HCT116 (cell line): ENCODE measurements at regions not wholly inside any gene's neighbourhood (a gene's known extent, or its start where the extent isn't known, plus 50 kb on each side); places are given as distances from the start of the nearest gene placed in this dataset.

Experiments
- ATAC-seq: fragments of 200-7000 bp; cut with Tn5 transposase; 2 replicates; pipeline ENCODE4 v1.9.1; 2020; ENCODE audit warnings: mild to moderate bottlenecking, moderate library complexity
- BruUV-seq: library from RNA; stranded (reverse); fragments of 400-500 nt; replicated peaks from 2 replicates; lab custom pipeline; 2021; lab: Mats Ljungman, UMichigan
- CTCF ChIA-PET: fragments of 300-600 bp; sonication (Branson Sonifier 250); formaldehyde crosslinking; loops from one replicate; lab custom pipeline; 2021; ENCODE audit warnings: antibody characterized with exemption; lab: Charles Lee
- POLR2A ChIA-PET: fragments of 300-600, 350-600 bp; sonication (Branson Sonifier 250); formaldehyde crosslinking; loops from one replicate; lab custom pipeline; 2021; ENCODE audit warnings: antibody characterized with exemption; lab: Charles Lee
- RAD21 ChIA-PET, 2 experiments: fragments of 300-600 bp; sonication (Branson Sonifier 250); formaldehyde crosslinking; loops; one replicate each; lab custom pipeline; 2023; ENCODE audit warnings: low total read pairs in 2 of 2; ENCODE audit not compliant: uncharacterized antibody in 2 of 2, unreplicated experiment in 2 of 2, low non-redundant PET in 1 of 2; lab: Charles Lee
- DNase-seq: peaks from one replicate; pipeline ENCODE4 v3.0.0-alpha.2; 2010; ENCODE audit warnings: low read depth, low spot score
- H2AFZ ChIP-seq: fragments of 200-600 bp; shearing (Covaris generic), sonication (generic); 2 replicates; pipeline ENCODE4 v1.6.1; 2017; ENCODE audit warnings: low read depth, mixed run types, mixed read lengths, antibody characterized with exemption, low read length; ENCODE audit not compliant: poor library complexity, severe bottlenecking
- H3K27ac ChIP-seq: 2 replicates; pipeline ENCODE4 v1.5.1; 2012; ENCODE audit warnings: low read depth, low read length
- H3K27me3 ChIP-seq: fragments of 200-600 bp; sonication (generic); 2 replicates; pipeline ENCODE4 v1.6.1; 2016; ENCODE audit warnings: mixed run types, low read length, mixed read lengths; ENCODE audit not compliant: insufficient read depth
- H3K36me3 ChIP-seq, 2 experiments: fragments of 200-500 bp in 1 of 2; fragments of 200-600 bp in 1 of 2; sonication (Bioruptor generic) in 1 of 2; sonication (generic) in 1 of 2; 2 replicates each; pipeline versions ENCODE4 v1.5.1 to v1.6.1; 2014 to 2016; ENCODE audit warnings: low read length in 2 of 2, inconsistent platforms in 1 of 2, mixed read lengths in 1 of 2, mixed run types in 1 of 2; ENCODE audit not compliant: insufficient read depth in 2 of 2, control insufficient read depth in 1 of 2
- H3K4me1 ChIP-seq, 2 experiments: fragments of 200-600 bp in 1 of 2; sonication (generic) in 1 of 2; 2 replicates each; pipeline versions ENCODE4 v1.5.1 to v1.6.1; 2012 to 2017; ENCODE audit warnings: low read length in 2 of 2, inconsistent platforms in 1 of 2, mild to moderate bottlenecking in 1 of 2, mixed read lengths in 1 of 2, mixed run types in 1 of 2, moderate library complexity in 1 of 2; ENCODE audit not compliant: insufficient read depth in 2 of 2, control insufficient read depth in 1 of 2
- H3K4me2 ChIP-seq: fragments of 200-600 bp; sonication (generic); 2 replicates; pipeline ENCODE4 v1.6.1; 2017; ENCODE audit warnings: mixed run types, low read length, mixed read lengths
- H3K4me3 ChIP-seq, 2 experiments: fragments of 200-600 bp in 1 of 2; sonication (generic) in 1 of 2; replicated peaks in 1 of 2; 2 replicates each; pipeline ENCODE4 v1.5.1; 2011 to 2016; ENCODE audit warnings: low read length in 2 of 2, control low read depth in 1 of 2, low read depth in 1 of 2, mild to moderate bottlenecking in 1 of 2, mixed read lengths in 1 of 2, mixed run types in 1 of 2
- H3K79me2 ChIP-seq: fragments of 200-600 bp; sonication (generic); 2 replicates; pipeline ENCODE4 v1.6.1; 2017; ENCODE audit warnings: mild to moderate bottlenecking, mixed run types, low read length, moderate library complexity, mixed read lengths; ENCODE audit not compliant: insufficient read depth
- H3K9ac ChIP-seq: fragments of 200-600 bp; sonication (generic); 2 replicates; pipeline ENCODE4 v1.6.1; 2016; ENCODE audit warnings: low read length, mixed read lengths
- H3K9me2 ChIP-seq: fragments of 200-600 bp; sonication (generic), shearing (Covaris generic); 2 replicates; pipeline ENCODE4 v1.6.1; 2017; ENCODE audit warnings: mixed run types, mild to moderate bottlenecking, moderate library complexity; ENCODE audit not compliant: insufficient read depth
- H3K9me3 ChIP-seq, 2 experiments: fragments of 200-500 bp in 1 of 2; fragments of 200-600 bp in 1 of 2; sonication (Bioruptor generic) in 1 of 2; sonication (generic) in 1 of 2; 2 replicates each; pipeline ENCODE4 v1.6.1; 2014 to 2017; ENCODE audit warnings: low read length in 2 of 2, mixed read lengths in 2 of 2, inconsistent platforms in 1 of 2, low read depth in 1 of 2, mild to moderate bottlenecking in 1 of 2, mixed run types in 1 of 2, moderate library complexity in 1 of 2; ENCODE audit not compliant: control insufficient read depth in 1 of 2, insufficient read depth in 1 of 2
- H4K20me1 ChIP-seq: fragments of 200-600 bp; sonication (generic), shearing (Covaris generic); 2 replicates; pipeline ENCODE4 v1.6.1; 2017; ENCODE audit warnings: mixed run types, mild to moderate bottlenecking, moderate library complexity; ENCODE audit not compliant: insufficient read depth
- ATF3 ChIP-seq: IDR thresholded peaks from 2 replicates; pipeline ENCODE4 v1.6.1; 2012
- CBX3 ChIP-seq: IDR thresholded peaks from 2 replicates; pipeline ENCODE4 v1.6.1; 2012; ENCODE audit warnings: low read depth
- CTCF ChIP-seq, 3 experiments: fragments of 200-600 bp in 1 of 3; sonication (generic) in 1 of 3; IDR thresholded peaks in 2 of 3; conservative IDR thresholded peaks in 1 of 3; 2 replicates each; pipeline ENCODE4 v1.5.1; 2012 to 2017; ENCODE audit warnings: low read depth in 2 of 3, low read length in 2 of 3, antibody characterized with exemption in 1 of 3, borderline replicate concordance in 1 of 3, control low read depth in 1 of 3, mild to moderate bottlenecking in 1 of 3, mixed read lengths in 1 of 3, mixed run types in 1 of 3, moderate library complexity in 1 of 3; ENCODE audit not compliant: insufficient read depth in 1 of 3
- ELF1 ChIP-seq: IDR thresholded peaks from 2 replicates; pipeline ENCODE4 v1.6.1; 2012; ENCODE audit warnings: low read depth, borderline replicate concordance
- EZH2phosphoT487 ChIP-seq: fragments of 200-600 bp; IDR thresholded peaks from 2 replicates; pipeline ENCODE4 v1.6.1; 2018; ENCODE audit warnings: antibody characterized with exemption, borderline replicate concordance
- FOSL1 ChIP-seq: IDR thresholded peaks from 2 replicates; pipeline ENCODE4 v1.6.1; 2012; ENCODE audit warnings: low read depth
- JUND ChIP-seq: IDR thresholded peaks from 2 replicates; pipeline ENCODE4 v1.6.1; 2012
- POLR2AphosphoS5 ChIP-seq: IDR thresholded peaks from 2 replicates; pipeline ENCODE4 v1.6.1; 2011; ENCODE audit warnings: mild to moderate bottlenecking, low read depth, low read length, moderate library complexity
- RAD21 ChIP-seq: IDR thresholded peaks from 2 replicates; pipeline ENCODE4 v1.6.1; 2012; ENCODE audit warnings: low read depth, mild to moderate bottlenecking
- REST ChIP-seq: IDR thresholded peaks from 2 replicates; pipeline ENCODE4 v1.6.1; 2012; ENCODE audit warnings: low read depth
- SIN3A ChIP-seq: IDR thresholded peaks from 2 replicates; pipeline ENCODE4 v1.6.1; 2012; ENCODE audit warnings: low read depth
- SP1 ChIP-seq: IDR thresholded peaks from 2 replicates; pipeline ENCODE4 v1.6.1; 2012; ENCODE audit warnings: low read depth
- ZBTB33 ChIP-seq: IDR thresholded peaks from 2 replicates; pipeline ENCODE4 v1.6.1; 2011; ENCODE audit warnings: mild to moderate bottlenecking, low read length, moderate library complexity; ENCODE audit not compliant: insufficient replicate concordance; ENCODE audit errors: extremely low read depth
- ZNF274 ChIP-seq: fragments of 200-500 bp; sonication (Bioruptor generic); IDR thresholded peaks from 2 replicates; pipeline ENCODE4 v1.6.1; 2014; ENCODE audit warnings: mild to moderate bottlenecking, low read depth, low read length, inconsistent platforms
- intact Hi-C: fragments of 100-400 bp; cut with micrococcal nuclease; formaldehyde crosslinking; loops from 2 replicates; pipeline ENCODE4 v1.10.0; 2022

GRCh38 chr2:83595926-83596325 is 863.2 kb downstream of the SUCLG1 start:
- H3K4me2 ChIP-seq = no peak overlapping the region
- intact Hi-C loops = no loop called here
- DNase-seq (no peak), ATAC-seq (no peak)
- H3K9me2 ChIP-seq = no peaks in the 10 kb centered on the region
- ChIA-PET RAD21 (no interaction called here), POLR2A (no interaction called here), CTCF (no interaction called here)
- H3K27me3 ChIP-seq = no peaks in the 10 kb centered on the region
- no peaks in the 10 kb centered on the region for H3K79me2 ChIP-seq
- H2AFZ ChIP-seq = no peak overlapping the region
- BruUV-seq = no TSS peak
- no peak overlapping the region for H3K4me3 ChIP-seq
- H3K36me3 ChIP-seq = no peaks in the 10 kb centered on the region
- H3K27ac ChIP-seq = no peak overlapping the region
- no peaks in the 10 kb centered on the region for H3K4me1 ChIP-seq
- TF ChIP-seq ELF1 = no peak
- TF ChIP-seq CTCF (IDR thresholded peaks at IDR 0.05 in 2 of 3, conservative IDR thresholded peaks at IDR 0.05 in 1 of 3; ENCODE audit: borderline replicate concordance in 1 of 3, insufficient read depth in 1 of 3, low read depth in 2 of 3, low read length in 2 of 3) = no peak
- TF ChIP-seq SP1 = no peak
- no peak for TF ChIP-seq FOSL1
- no peak for TF ChIP-seq ATF3
- no peak for TF ChIP-seq REST
- TF ChIP-seq EZH2phosphoT487 = no peak
- no peak for TF ChIP-seq RAD21
- no peak for TF ChIP-seq SIN3A
- TF ChIP-seq CBX3 = no peak
- TF ChIP-seq ZBTB33 = no peak
- no peak for TF ChIP-seq POLR2AphosphoS5
- TF ChIP-seq JUND = no peak
- TF ChIP-seq ZNF274 = no peak
- no peaks in the 10 kb centered on the region for H4K20me1 ChIP-seq
- no peak overlapping the region for H3K9ac ChIP-seq
- H3K9me3 ChIP-seq = no peaks in the 10 kb centered on the region
